ENCODE measurements at regions not wholly inside any gene's neighbourhood (a gene's known extent, or its start where the extent isn't known, plus 50 kb on each side); places are given as distances from the start of the nearest gene placed in this dataset.
"Not testable (repeated sequence)": the region's sequence is repeated elsewhere in the genome, so short reads cannot be mapped to it uniquely, and the experiment has no call there.

- no peak for DNase-seq (ENCODE audit: low spot score)
These were observed 111.5 kb upstream of the LDB2 start for GRCh38 chr4:17009871-17010367.

GRCh38 chr4:17008834-17009345, 110.4 kb upstream of the LDB2 start:
- DNase-seq (ENCODE audit: low spot score) = no peak

GRCh38 chr4:17003606-17004392, 105.4 kb upstream of the LDB2 start:
- DNase-seq (ENCODE audit: low spot score) = not testable (repeated sequence)

- no peak for DNase-seq (ENCODE audit: low spot score)
These were observed 97.0 kb upstream of the LDB2 start for GRCh38 chr4:16995451-16995850.

- no peak for DNase-seq (ENCODE audit: low spot score)
These were observed 95.8 kb upstream of the LDB2 start for GRCh38 chr4:16993956-16994840.

GRCh38 chr4:16992566-16993225, 94.3 kb upstream of the LDB2 start:
- DNase-seq (ENCODE audit: low spot score) = no peak

- DNase-seq (ENCODE audit: low spot score) = no peak
These were observed 93.0 kb upstream of the LDB2 start for GRCh38 chr4:16991450-16991849.

GRCh38 chr4:16989371-16989770, 90.9 kb upstream of the LDB2 start:
- DNase-seq (ENCODE audit: low spot score) = no peak

- DNase-seq (ENCODE audit: low spot score) = no peak
These were observed 90.4 kb upstream of the LDB2 start for GRCh38 chr4:16988814-16989213.

- no peak for DNase-seq (ENCODE audit: low spot score)
These were observed 78.6 kb upstream of the LDB2 start for GRCh38 chr4:16977081-16977480.

- no peak for DNase-seq (ENCODE audit: low spot score)
These were observed 71.3 kb upstream of the LDB2 start for GRCh38 chr4:16969696-16970135.

- DNase-seq (ENCODE audit: low spot score) = peak; percentile 13
These were observed 69.3 kb upstream of the LDB2 start for GRCh38 chr4:16967722-16968121.

GRCh38 chr4:16959305-16959704, 60.9 kb upstream of the LDB2 start:
- DNase-seq (ENCODE audit: low spot score) = no peak

- DNase-seq (ENCODE audit: low spot score) = no peak
These were observed 54.6 kb upstream of the LDB2 start for GRCh38 chr4:16952896-16953630.

- DNase-seq (ENCODE audit: low spot score) = no peak
These were observed 54.0 kb upstream of the LDB2 start for GRCh38 chr4:16952462-16952871.
